Sigmoid colon (tissue), 4 donors: ENCODE measurements at regions not wholly inside any gene's neighbourhood (a gene's known extent, or its start where the extent isn't known, plus 50 kb on each side); places are given as distances from the start of the nearest gene placed in this dataset.

ENCODE experiments used
- POLR2A ChIP-seq, 2 donors: fragments of 450-650 bp; IDR thresholded peaks; one replicate each; pipeline ENCODE4 v1.6.1; 2016; ENCODE audit warnings: antibody characterized with exemption in 2 of 2, mild to moderate bottlenecking in 2 of 2, moderate library complexity in 2 of 2
- POLR2AphosphoS5 ChIP-seq, 4 donors: sonication (generic); formaldehyde crosslinking; IDR thresholded peaks; one replicate each; pipeline ENCODE4 v1.6.1; 2017; ENCODE audit warnings: antibody characterized with exemption in 4 of 4
- TF ChIP-seq, protein P1 (sequence below), 4 experiments: fragments of 450-650 bp in 3 of 4; fragments of 200-600 bp in 1 of 4; IDR thresholded peaks; one replicate each; pipeline ENCODE4 v1.5.1; 2016 to 2019; ENCODE audit warnings: antibody characterized with exemption in 4 of 4, mild to moderate bottlenecking in 3 of 4, moderate library complexity in 2 of 4

DNA sequence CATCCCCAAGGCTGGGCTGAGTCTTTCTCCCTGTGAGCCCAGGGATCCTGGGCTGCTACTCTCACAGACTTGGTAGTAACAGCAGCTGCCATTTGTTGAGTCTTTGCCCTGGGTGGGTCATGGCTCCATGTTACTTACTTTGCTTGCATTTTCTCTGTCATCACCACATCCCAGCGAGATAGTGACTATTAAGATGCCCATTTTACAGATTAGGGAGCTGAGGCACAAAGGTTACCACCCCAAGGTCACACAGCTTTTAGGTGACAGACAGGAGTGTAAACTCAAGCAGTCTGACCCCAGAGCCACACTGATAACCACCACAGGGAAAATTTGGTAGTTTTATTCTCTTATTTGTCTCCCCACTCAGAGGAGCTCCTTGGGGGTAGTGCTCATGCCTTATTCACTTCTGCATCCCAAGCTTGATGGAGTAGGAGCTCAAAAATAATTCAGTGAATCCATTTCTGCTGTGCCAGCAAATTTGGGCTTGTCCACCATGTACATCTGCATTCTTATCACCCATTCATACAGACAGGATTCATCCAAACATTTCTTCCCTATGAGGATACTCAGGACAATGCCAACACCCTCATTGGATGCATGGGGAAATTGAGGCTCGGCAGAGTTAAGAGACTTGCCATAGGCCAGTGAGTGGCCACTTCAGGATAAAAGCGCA is 263.2 kb downstream of the CBLN1 start:
- TF ChIP-seq, protein P1, sequence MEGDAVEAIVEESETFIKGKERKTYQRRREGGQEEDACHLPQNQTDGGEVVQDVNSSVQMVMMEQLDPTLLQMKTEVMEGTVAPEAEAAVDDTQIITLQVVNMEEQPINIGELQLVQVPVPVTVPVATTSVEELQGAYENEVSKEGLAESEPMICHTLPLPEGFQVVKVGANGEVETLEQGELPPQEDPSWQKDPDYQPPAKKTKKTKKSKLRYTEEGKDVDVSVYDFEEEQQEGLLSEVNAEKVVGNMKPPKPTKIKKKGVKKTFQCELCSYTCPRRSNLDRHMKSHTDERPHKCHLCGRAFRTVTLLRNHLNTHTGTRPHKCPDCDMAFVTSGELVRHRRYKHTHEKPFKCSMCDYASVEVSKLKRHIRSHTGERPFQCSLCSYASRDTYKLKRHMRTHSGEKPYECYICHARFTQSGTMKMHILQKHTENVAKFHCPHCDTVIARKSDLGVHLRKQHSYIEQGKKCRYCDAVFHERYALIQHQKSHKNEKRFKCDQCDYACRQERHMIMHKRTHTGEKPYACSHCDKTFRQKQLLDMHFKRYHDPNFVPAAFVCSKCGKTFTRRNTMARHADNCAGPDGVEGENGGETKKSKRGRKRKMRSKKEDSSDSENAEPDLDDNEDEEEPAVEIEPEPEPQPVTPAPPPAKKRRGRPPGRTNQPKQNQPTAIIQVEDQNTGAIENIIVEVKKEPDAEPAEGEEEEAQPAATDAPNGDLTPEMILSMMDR (IDR thresholded peaks at IDR 0.05): no peak
- TF ChIP-seq POLR2AphosphoS5 (IDR thresholded peaks at IDR 0.05) (no peak), POLR2A (IDR thresholded peaks at IDR 0.05) (no peak)
